Uterus (tissue), 3 donors: ENCODE measurements at regions not wholly inside any gene's neighbourhood (a gene's known extent, or its start where the extent isn't known, plus 50 kb on each side); places are given as distances from the start of the nearest gene placed in this dataset.

Source experiments
- DNase-seq, 2 donors: peaks; one replicate each; pipeline ENCODE4 v3.0.0-alpha.2; 2019 to 2020
- H3K27ac ChIP-seq, 2 donors: fragments of 200-600 bp; sonication (generic); 1 replicate in 1 of 2; 2 replicates in 1 of 2; pipeline ENCODE4 v1.5.1; 2016 to 2018
- H3K27me3 ChIP-seq, 2 donors: fragments of 200-600 bp; sonication (generic); one replicate each; pipeline ENCODE4 v1.5.1; 2018 to 2019; ENCODE audit warnings: control low read depth in 1 of 2
- H3K36me3 ChIP-seq, 2 donors: fragments of 200-600 bp; sonication (generic); one replicate each; pipeline ENCODE4 v1.5.1; 2019; ENCODE audit warnings: control low read depth in 1 of 2
- H3K4me1 ChIP-seq, 2 donors: fragments of 200-600 bp; sonication (generic); one replicate each; pipeline ENCODE4 v1.5.1; 2018 to 2019; ENCODE audit warnings: control low read depth in 1 of 2
- H3K4me3 ChIP-seq, 2 donors: fragments of 200-600 bp; sonication (generic); 1 replicate in 1 of 2; 2 replicates in 1 of 2; pipeline ENCODE4 v1.5.1; 2018 to 2019; ENCODE audit warnings: mild to moderate bottlenecking in 1 of 2
- H3K9me3 ChIP-seq, 2 donors: fragments of 200-600 bp; sonication (generic); one replicate each; pipeline ENCODE4 v1.5.1; 2019; ENCODE audit warnings: control low read depth in 1 of 2
- CTCF ChIP-seq, 4 experiments: fragments of 200-600 bp in 2 of 4; fragments of 450-650 bp in 2 of 4; sonication (generic) in 2 of 4; IDR thresholded peaks; one replicate each; pipeline ENCODE4 v1.5.1; 2016 to 2019; ENCODE audit warnings: antibody characterized with exemption in 4 of 4, mild to moderate bottlenecking in 2 of 4, moderate library complexity in 1 of 4
- POLR2A ChIP-seq, 2 donors: fragments of 450-650 bp; IDR thresholded peaks; one replicate each; pipeline ENCODE4 v1.6.1; 2016; ENCODE audit warnings: antibody characterized with exemption in 2 of 2, mild to moderate bottlenecking in 1 of 2, moderate library complexity in 1 of 2
- intact Hi-C: fragments of 100-400 bp; cut with DNase I; formaldehyde crosslinking; loops from one replicate; pipeline ENCODE4 v1.15.1; 2023; ENCODE audit warnings: low total_unique reads
- donor health status: DM: yes; HTN: yes; CAD: no.

GRCh38 chr5:57753446-57753845 is 270.8 kb upstream of the ACTBL2 start:
- TF ChIP-seq POLR2A (IDR thresholded peaks at IDR 0.05) (no peak), CTCF (IDR thresholded peaks at IDR 0.05) (no peak)
- no peaks in the 10 kb centered on the region for H3K9me3 ChIP-seq
- H3K27me3 ChIP-seq, result no peaks in the 10 kb centered on the region
- H3K4me3 ChIP-seq, result no peak overlapping the region
- no peaks in the 10 kb centered on the region for H3K36me3 ChIP-seq
- no peak for DNase-seq
- no peak overlapping the region for H3K27ac ChIP-seq
- H3K4me1 ChIP-seq, result no peaks in the 10 kb centered on the region
- intact Hi-C loops, result no loop called here

- H3K4me1 ChIP-seq, result no peaks in the 10 kb centered on the region
- no peak overlapping the region for H3K4me3 ChIP-seq
- no peak for DNase-seq
- H3K9me3 ChIP-seq, result no peaks in the 10 kb centered on the region
- no peaks in the 10 kb centered on the region for H3K36me3 ChIP-seq
- intact Hi-C loops, result no loop called here
- no peaks in the 10 kb centered on the region for H3K27me3 ChIP-seq
- no peak overlapping the region for H3K27ac ChIP-seq
- no peak for TF ChIP-seq POLR2A (IDR thresholded peaks at IDR 0.05)
- no peak for TF ChIP-seq CTCF (IDR thresholded peaks at IDR 0.05)
Measured at GRCh38 chr5:57751710-57752109, 269.1 kb upstream of the ACTBL2 start.

GRCh38 chr5:57750891-57751290 is 268.3 kb upstream of the ACTBL2 start:
- no peaks in the 10 kb centered on the region for H3K9me3 ChIP-seq
- no peak for DNase-seq
- no peak overlapping the region for H3K4me3 ChIP-seq
- H3K36me3 ChIP-seq, result no peaks in the 10 kb centered on the region
- H3K27ac ChIP-seq, result no peak overlapping the region
- TF ChIP-seq POLR2A (IDR thresholded peaks at IDR 0.05) (no peak), CTCF (IDR thresholded peaks at IDR 0.05) (no peak)
- no peaks in the 10 kb centered on the region for H3K4me1 ChIP-seq
- intact Hi-C loops, result no loop called here
- H3K27me3 ChIP-seq, result no peaks in the 10 kb centered on the region

GRCh38 chr5:57750282-57750681 is 267.7 kb upstream of the ACTBL2 start:
- intact Hi-C loops, result no loop called here
- no peak overlapping the region for H3K4me3 ChIP-seq
- no peak overlapping the region for H3K27ac ChIP-seq
- H3K4me1 ChIP-seq, result no peaks in the 10 kb centered on the region
- TF ChIP-seq CTCF (IDR thresholded peaks at IDR 0.05) (no peak), POLR2A (IDR thresholded peaks at IDR 0.05) (no peak)
- H3K9me3 ChIP-seq, result no peaks in the 10 kb centered on the region
- no peaks in the 10 kb centered on the region for H3K36me3 ChIP-seq
- DNase-seq, result no peak
- no peaks in the 10 kb centered on the region for H3K27me3 ChIP-seq

- DNase-seq, result no peak
- intact Hi-C loops, result no loop called here
- no peaks in the 10 kb centered on the region for H3K27me3 ChIP-seq
- no peaks in the 10 kb centered on the region for H3K9me3 ChIP-seq
- H3K36me3 ChIP-seq, result no peaks in the 10 kb centered on the region
- no peaks in the 10 kb centered on the region for H3K4me1 ChIP-seq
- H3K4me3 ChIP-seq, result no peak overlapping the region
- H3K27ac ChIP-seq, result no peak overlapping the region
- no peak for TF ChIP-seq CTCF (IDR thresholded peaks at IDR 0.05)
- no peak for TF ChIP-seq POLR2A (IDR thresholded peaks at IDR 0.05)
Measured at GRCh38 chr5:57749396-57749795, 266.8 kb upstream of the ACTBL2 start.
